ENCODE measurements at regions not wholly inside any gene's neighbourhood (a gene's known extent, or its start where the extent isn't known, plus 50 kb on each side); places are given as distances from the start of the nearest gene placed in this dataset.

GRCh38 chr12:115553622-115554021 lies 723.9 kb downstream of the MED13L start (continued):
- TF ChIP-seq ATF3 (IDR thresholded peaks at IDR 0.05; ENCODE audit: insufficient read depth, low read depth, low read length) = no peak
- no peak for TF ChIP-seq BACH1 (IDR thresholded peaks at IDR 0.05; ENCODE audit: low read length)
- no peak for TF ChIP-seq TAF7 (optimal IDR thresholded peaks at IDR 0.05; ENCODE audit: borderline replicate concordance, low read depth, low read length)
- TF ChIP-seq NRF1 (IDR thresholded peaks at IDR 0.05; ENCODE audit: low read depth, low read length) = no peak

All from H1 (cell line).